ENCODE measurements at regions not wholly inside any gene's neighbourhood (a gene's known extent, or its start where the extent isn't known, plus 50 kb on each side); places are given as distances from the start of the nearest gene placed in this dataset.

DNA sequence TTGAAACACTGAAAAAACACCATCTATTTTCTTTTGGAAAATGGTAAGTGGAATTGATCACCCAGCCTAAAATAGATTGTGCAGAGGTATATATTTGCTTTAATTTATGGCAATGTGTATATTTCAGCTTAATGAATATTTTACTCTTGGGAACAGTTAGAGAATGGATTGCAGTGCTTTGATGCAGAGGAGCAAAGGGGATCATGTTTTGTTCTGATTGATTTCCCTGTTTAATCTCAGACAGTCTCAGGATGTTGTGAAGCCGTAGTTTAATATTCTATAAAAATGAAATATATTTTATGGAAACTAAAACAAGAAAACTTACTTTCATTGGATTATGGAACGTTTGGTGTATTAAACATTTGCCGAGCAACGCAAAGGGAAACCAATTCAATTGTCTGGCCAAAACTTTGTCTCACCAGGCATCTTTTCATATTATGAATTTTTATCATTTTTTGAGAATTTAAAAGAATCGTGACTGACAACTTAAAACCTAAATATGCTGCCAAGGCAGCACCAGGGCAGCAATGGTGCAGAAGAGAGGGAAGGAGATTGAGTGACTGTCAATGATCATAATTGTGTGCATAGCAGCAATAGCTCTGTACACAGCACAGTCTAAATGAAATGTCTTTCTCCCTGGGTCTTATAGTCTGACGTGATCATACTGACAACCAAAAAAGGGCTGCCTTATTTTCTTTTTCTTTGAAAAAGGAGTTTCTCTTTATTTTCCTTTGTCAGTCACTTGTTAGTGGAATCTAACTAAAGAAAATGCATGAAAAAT, 105.5 kb upstream of the EPHA7 start:
- Histone ChIP-seq H3K27ac (ENCODE audit: control insufficient read depth, insufficient read depth, low read length) (no peak overlapping the region), H3K4me3 (ENCODE audit: control insufficient read depth in 2 of 3, extremely low read depth in 1 of 3, insufficient read depth in 2 of 3, low read depth in 1 of 3, low read length in 3 of 3) (no peak overlapping the region), H3K79me2 (ENCODE audit: control insufficient read depth, insufficient read depth, low read length) (no peaks in the 10 kb centered on the region), H2AFZ (ENCODE audit: control insufficient read depth, low read length) (no peak overlapping the region), H3K27me3 (ENCODE audit: control insufficient read depth, extremely low read depth, insufficient read depth, low read length) (no peaks in the 10 kb centered on the region), H3K4me1 (ENCODE audit: control insufficient read depth, extremely low read depth, insufficient read depth, low read length) (no peaks in the 10 kb centered on the region), H4K20me1 (ENCODE audit: control insufficient read depth, extremely low read depth, insufficient read depth, low read length) (no peaks in the 10 kb centered on the region), H3K9ac (ENCODE audit: control insufficient read depth, extremely low read depth, insufficient read depth, low read length) (no peak overlapping the region), H3K9me1 (ENCODE audit: control insufficient read depth, extremely low read depth, insufficient read depth, low read length) (no peaks in the 10 kb centered on the region), H3K9me3 (ENCODE audit: control insufficient read depth, low read depth, low read length) (no peaks in the 10 kb centered on the region), H3K36me3 (ENCODE audit: control insufficient read depth in 2 of 2, extremely low read depth in 1 of 2, insufficient read depth in 2 of 2, low read length in 2 of 2) (no peaks in the 10 kb centered on the region), H3K4me2 (ENCODE audit: control insufficient read depth, extremely low read depth, insufficient read depth, low read depth, low read length) (no peak overlapping the region)
- TF ChIP-seq EZH2 (IDR thresholded peaks at IDR 0.05; ENCODE audit: low read length), result no peak
- TF ChIP-seq CTCF (optimal IDR thresholded peaks at IDR 0.05 in 1 of 3, IDR thresholded peaks at IDR 0.05 in 1 of 3, conservative IDR thresholded peaks at IDR 0.05 in 1 of 3; ENCODE audit: extremely low read depth in 1 of 3, insufficient read depth in 2 of 3, low read length in 3 of 3), result no peak
- dilution Hi-C loops (cut with MboI; ENCODE audit: extremely low pct_ligation_motif_present, low sequenced_read_pairs), result no loop called here
- DNase-seq (ENCODE audit: low read depth, low spot score) (no peak), FAIRE-seq (no peak)

- Histone ChIP-seq H3K27me3 (ENCODE audit: control insufficient read depth, extremely low read depth, insufficient read depth, low read length) (no peaks in the 10 kb centered on the region), H3K9ac (ENCODE audit: control insufficient read depth, extremely low read depth, insufficient read depth, low read length) (no peak overlapping the region), H3K27ac (ENCODE audit: control insufficient read depth, insufficient read depth, low read length) (no peak overlapping the region), H3K9me3 (ENCODE audit: control insufficient read depth, low read depth, low read length) (no peaks in the 10 kb centered on the region), H3K4me3 (ENCODE audit: control insufficient read depth in 2 of 3, extremely low read depth in 1 of 3, insufficient read depth in 2 of 3, low read depth in 1 of 3, low read length in 3 of 3) (no peak overlapping the region), H3K36me3 (ENCODE audit: control insufficient read depth in 2 of 2, extremely low read depth in 1 of 2, insufficient read depth in 2 of 2, low read length in 2 of 2) (no peaks in the 10 kb centered on the region), H4K20me1 (ENCODE audit: control insufficient read depth, extremely low read depth, insufficient read depth, low read length) (no peaks in the 10 kb centered on the region), H3K4me1 (ENCODE audit: control insufficient read depth, extremely low read depth, insufficient read depth, low read length) (no peaks in the 10 kb centered on the region), H3K4me2 (ENCODE audit: control insufficient read depth, extremely low read depth, insufficient read depth, low read depth, low read length) (no peak overlapping the region), H3K79me2 (ENCODE audit: control insufficient read depth, insufficient read depth, low read length) (no peaks in the 10 kb centered on the region), H2AFZ (ENCODE audit: control insufficient read depth, low read length) (no peak overlapping the region), H3K9me1 (ENCODE audit: control insufficient read depth, extremely low read depth, insufficient read depth, low read length) (no peaks in the 10 kb centered on the region)
- TF ChIP-seq EZH2 (IDR thresholded peaks at IDR 0.05; ENCODE audit: low read length) (no peak), CTCF (optimal IDR thresholded peaks at IDR 0.05 in 1 of 3, IDR thresholded peaks at IDR 0.05 in 1 of 3, conservative IDR thresholded peaks at IDR 0.05 in 1 of 3; ENCODE audit: extremely low read depth in 1 of 3, insufficient read depth in 2 of 3, low read length in 3 of 3) (no peak)
- no peak for FAIRE-seq
- DNase-seq (ENCODE audit: low read depth, low spot score), result no peak
- dilution Hi-C loops (cut with MboI; ENCODE audit: extremely low pct_ligation_motif_present, low sequenced_read_pairs), result no loop called here
These were observed 104.0 kb upstream of the EPHA7 start for GRCh38 chr6:93523365-93523764.
